ENCODE measurements at regions not wholly inside any gene's neighbourhood (a gene's known extent, or its start where the extent isn't known, plus 50 kb on each side); places are given as distances from the start of the nearest gene placed in this dataset.
"Not testable (repeated sequence)": the region's sequence is repeated elsewhere in the genome, so short reads cannot be mapped to it uniquely, and the experiment has no call there.

DNA sequence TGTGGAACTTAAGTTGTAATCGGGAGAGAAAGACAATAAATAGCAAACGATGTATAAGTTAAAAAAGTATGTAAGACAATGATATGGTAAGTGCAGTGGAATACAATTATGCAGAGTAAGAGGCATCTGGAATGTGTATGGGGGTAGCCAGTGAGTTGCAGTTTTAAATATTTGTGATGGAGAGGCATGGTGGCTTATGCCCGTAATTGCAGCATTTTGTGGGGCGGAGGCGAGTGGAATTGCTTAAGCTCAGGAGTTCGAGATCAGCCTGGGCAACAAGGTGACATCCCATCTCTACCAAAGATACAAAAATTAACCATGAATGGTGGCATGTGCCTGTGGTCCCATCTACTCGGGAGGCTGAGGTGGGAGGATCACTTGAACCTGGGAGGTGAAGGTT lies 52.5 kb upstream of the WDFY3 start:
- no peak for DNase-seq (ENCODE audit: low read depth)
- no peak overlapping the region for H3K4me3 ChIP-seq (ENCODE audit: low read depth, low read length)
- TF ChIP-seq, protein P1, sequence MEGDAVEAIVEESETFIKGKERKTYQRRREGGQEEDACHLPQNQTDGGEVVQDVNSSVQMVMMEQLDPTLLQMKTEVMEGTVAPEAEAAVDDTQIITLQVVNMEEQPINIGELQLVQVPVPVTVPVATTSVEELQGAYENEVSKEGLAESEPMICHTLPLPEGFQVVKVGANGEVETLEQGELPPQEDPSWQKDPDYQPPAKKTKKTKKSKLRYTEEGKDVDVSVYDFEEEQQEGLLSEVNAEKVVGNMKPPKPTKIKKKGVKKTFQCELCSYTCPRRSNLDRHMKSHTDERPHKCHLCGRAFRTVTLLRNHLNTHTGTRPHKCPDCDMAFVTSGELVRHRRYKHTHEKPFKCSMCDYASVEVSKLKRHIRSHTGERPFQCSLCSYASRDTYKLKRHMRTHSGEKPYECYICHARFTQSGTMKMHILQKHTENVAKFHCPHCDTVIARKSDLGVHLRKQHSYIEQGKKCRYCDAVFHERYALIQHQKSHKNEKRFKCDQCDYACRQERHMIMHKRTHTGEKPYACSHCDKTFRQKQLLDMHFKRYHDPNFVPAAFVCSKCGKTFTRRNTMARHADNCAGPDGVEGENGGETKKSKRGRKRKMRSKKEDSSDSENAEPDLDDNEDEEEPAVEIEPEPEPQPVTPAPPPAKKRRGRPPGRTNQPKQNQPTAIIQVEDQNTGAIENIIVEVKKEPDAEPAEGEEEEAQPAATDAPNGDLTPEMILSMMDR (conservative IDR thresholded peaks at IDR 0.05; ENCODE audit: low read depth, low read length): no peak

DNA sequence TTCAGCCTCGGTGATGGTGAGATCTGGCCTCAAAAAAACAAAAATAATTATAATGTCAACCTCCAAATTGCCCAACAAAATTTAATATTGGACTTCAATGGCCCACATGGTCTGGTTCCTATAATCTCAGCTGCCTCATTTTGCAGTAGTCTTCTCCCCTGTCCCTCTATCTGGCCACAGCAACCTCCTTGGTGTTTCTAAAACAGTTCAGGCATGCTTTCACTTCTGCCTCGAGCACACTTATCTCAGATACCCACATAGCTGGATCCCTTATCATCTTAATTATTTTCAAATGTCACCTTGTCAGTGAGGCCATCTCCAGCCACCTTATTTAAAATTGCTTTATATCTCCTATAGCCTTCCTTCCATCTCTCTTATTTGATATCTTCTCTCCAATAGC lies 52.9 kb upstream of the WDFY3 start:
- DNase-seq (ENCODE audit: low read depth): no peak
- no peak overlapping the region for H3K4me3 ChIP-seq (ENCODE audit: low read depth, low read length)
- TF ChIP-seq, protein P1 (conservative IDR thresholded peaks at IDR 0.05; ENCODE audit: low read depth, low read length): no peak

DNA sequence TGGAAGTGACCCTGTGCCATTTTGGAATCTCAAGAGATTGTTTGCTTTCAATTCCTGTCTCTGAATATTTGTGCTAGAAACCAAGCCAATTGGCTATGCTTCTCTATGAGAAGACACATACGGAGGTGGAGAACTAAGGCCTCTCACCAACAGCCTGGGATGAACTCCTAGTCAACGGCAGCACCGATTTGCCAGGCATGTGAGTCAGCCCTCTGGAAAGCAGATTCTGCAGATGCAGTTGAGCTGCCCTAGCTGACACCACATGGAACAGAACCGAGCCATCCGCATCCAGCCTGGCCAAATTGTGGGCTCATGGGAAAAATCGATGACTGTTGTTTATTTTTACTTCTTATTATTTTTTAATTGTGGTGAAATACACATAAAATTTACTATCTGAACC lies 58.2 kb upstream of the WDFY3 start:
- DNase-seq (ENCODE audit: low read depth): no peak
- TF ChIP-seq, protein P1 (conservative IDR thresholded peaks at IDR 0.05; ENCODE audit: low read depth, low read length): no peak

DNA sequence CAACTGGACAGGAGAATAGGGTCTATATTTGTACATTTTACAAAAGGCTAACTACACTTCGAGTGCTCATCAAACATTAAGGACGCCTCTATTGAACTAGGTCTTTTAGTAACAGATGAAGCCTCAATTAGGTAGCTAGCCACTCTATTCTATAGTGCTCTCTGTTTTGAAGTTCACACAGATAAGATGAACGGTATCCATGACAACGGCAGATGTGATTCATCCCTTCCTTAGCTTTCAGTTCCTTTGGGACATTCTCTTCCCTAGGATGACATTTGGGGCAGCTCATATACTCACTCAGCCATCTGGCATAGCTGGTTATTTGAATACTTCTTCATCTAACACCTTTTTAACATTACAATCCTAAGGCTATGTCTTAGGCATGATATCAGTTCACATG lies 62.4 kb upstream of the WDFY3 start:
- TF ChIP-seq, protein P1 (conservative IDR thresholded peaks at IDR 0.05; ENCODE audit: low read depth, low read length): no peak
- H3K4me3 ChIP-seq (ENCODE audit: low read depth, low read length): no peak overlapping the region
- DNase-seq (ENCODE audit: low read depth): no peak

More for the DNA sequence above, 58.2 kb upstream of the WDFY3 start:
- no peak overlapping the region for H3K4me3 ChIP-seq (ENCODE audit: low read depth, low read length)

DNA sequence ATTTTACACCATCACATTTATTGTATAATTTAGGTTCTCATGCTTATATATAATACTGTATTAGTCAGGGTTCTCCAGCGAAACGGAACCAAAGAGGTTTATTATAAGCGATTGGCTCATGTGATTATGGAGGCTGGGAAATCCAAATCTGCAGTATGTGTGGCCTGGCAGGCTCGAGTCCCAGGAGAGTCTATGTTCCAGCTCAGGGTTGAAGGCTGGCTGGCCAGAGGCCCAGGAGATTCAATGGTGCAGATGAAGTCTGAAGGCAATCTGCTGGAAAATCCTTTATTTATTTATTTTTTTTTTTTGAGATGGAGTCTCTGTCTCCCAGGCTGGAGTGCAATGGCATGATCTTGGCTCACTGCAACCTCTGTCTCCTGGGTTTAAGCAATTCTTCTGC lies 63.0 kb upstream of the WDFY3 start:
- TF ChIP-seq, protein P1 (conservative IDR thresholded peaks at IDR 0.05; ENCODE audit: low read depth, low read length): no peak
- no peak for DNase-seq (ENCODE audit: low read depth)
- H3K4me3 ChIP-seq (ENCODE audit: low read depth, low read length): no peak overlapping the region

DNA sequence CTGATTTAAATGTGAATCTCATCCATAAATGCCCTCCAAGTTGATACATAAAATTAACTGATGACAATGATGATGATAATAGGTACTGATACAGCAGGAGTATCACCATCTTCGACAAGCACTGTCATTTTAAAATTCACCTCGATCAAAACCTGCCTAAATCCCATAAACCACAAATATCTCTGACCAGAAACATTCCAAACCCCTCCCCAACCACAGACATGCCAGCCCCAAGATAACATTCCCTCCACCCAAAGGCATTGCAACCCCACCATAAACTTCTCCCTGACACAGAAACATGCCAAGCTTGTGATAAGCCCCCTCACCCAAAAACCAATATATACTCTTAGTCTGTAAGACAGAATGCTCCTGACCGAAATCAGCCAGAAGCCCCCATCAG lies 63.7 kb upstream of the WDFY3 start:
- DNase-seq (ENCODE audit: low read depth): no peak
- TF ChIP-seq, protein P1 (conservative IDR thresholded peaks at IDR 0.05; ENCODE audit: low read depth, low read length): no peak
- H3K4me3 ChIP-seq (ENCODE audit: low read depth, low read length): no peak overlapping the region

DNA sequence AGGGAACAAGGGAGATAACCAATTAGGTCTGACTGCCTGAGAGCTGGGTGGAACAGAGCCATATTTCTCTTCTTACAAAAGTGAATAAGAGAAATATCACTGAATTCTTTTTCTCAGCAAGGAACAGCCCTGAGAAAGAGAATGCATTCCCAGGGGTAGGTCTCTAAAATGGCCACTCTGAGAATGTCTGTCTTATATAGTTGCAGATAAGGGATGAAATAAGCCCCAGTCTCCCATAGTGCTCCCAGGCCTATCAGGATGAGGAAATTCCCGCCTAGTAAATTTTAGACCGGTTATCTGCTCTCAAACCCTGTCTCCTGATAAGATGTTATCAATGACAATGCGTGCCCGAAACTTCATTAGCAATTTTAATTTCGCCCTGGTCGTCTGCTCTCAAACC lies 67.3 kb upstream of the WDFY3 start:
- not testable (repeated sequence) for H3K4me3 ChIP-seq (ENCODE audit: low read depth, low read length); DNase-seq (ENCODE audit: low read depth)

DNA sequence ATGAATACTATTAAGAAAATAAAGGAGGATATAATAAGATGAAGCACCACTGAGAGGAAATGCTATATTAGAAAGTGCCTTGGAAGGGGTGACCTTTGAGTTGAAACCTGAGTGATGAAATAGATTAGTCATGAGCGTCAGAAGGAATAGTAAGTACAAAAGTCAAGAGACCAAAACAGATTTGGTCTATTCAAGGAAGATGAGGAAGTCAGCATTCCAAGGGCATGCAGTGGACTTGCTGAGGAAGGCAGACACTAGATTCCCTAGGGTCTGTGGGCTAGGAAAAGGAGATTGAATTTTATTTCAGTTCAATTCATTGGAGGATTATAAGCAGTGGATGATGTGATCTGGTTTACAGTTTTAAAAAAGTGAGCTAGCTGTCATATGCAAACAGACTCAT lies 73.0 kb upstream of the WDFY3 start:
- DNase-seq (ENCODE audit: low read depth): peak; percentile 64
- H3K4me3 ChIP-seq (ENCODE audit: low read depth, low read length): no peak overlapping the region

DNA sequence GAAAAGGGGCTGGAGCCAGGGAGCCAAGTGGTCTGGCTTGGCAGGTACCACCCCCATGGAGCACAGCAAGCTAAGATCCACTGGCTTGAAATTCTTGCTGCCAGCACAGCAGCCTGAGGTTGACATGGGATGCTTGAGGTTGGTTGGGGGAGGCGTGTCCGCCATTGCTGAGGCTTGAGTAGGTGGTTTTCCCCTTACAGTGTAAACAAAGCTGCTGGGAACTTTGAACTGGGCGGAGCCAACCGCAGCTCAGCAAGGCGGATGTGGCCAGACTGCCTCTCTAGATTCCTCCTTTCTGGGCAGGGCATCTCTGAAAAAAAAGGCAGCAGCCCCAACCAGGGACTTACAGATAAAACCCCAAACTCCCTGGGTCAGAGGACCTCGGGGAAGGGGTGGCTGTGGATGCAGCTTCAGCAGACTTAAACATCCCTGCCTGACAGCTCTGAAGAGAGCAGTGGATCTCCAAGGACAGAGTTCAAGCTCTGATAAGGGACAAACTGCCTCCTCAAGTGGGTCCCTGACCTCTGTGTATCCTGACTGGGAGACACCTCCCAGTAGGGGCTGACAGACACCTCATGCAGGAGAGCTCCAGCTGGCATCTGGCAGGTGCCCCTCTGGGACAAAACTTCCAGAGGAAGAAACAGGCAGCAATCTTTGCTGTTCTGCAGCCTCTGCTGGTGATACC lies 77.5 kb upstream of the WDFY3 start:
- peak; percentile 6 for DNase-seq (ENCODE audit: low read depth)
- H3K4me3 ChIP-seq (ENCODE audit: low read depth, low read length): not testable (repeated sequence)

More for the DNA sequence above, 73.0 kb upstream of the WDFY3 start:
- TF ChIP-seq, protein P1 (conservative IDR thresholded peaks at IDR 0.05; ENCODE audit: low read depth, low read length): no peak

All from epithelial cell of proximal tubule (primary cell).